CD4-positive, alpha-beta T cell (primary cell): ENCODE measurements at regions not wholly inside any gene's neighbourhood (a gene's known extent, or its start where the extent isn't known, plus 50 kb on each side); places are given as distances from the start of the nearest gene placed in this dataset.

Experiments used
- ATAC-seq: fragments of 200-7000 bp; cut with Tn5 transposase; one replicate; pipeline ENCODE4 v1.10.0; 2022; ENCODE audit warnings: mild to moderate bottlenecking; ENCODE audit not compliant: poor library complexity
- CTCF ChIA-PET: fragments of 350-600 bp; sonication (Branson Sonifier 250); formaldehyde crosslinking; loops from one replicate; lab custom pipeline; 2021; ENCODE audit warnings: antibody characterized with exemption, inconsistent platforms; lab: Charles Lee
- POLR2A ChIA-PET: fragments of 350-600 bp; sonication (Branson Sonifier 250); formaldehyde crosslinking; loops from one replicate; lab custom pipeline; 2021; ENCODE audit warnings: antibody characterized with exemption, inconsistent platforms; lab: Charles Lee
- DNase-seq, 14 experiments: peaks; one replicate each; pipeline ENCODE4 v3.0.0-alpha.2; 2013 to 2020; ENCODE audit warnings: mixed read lengths in 2 of 14
- H3K27ac ChIP-seq, 2 donors: one replicate each; pipeline versions ENCODE4 v1.5.1 to v1.7.0; 2013; ENCODE audit warnings: low read length in 2 of 2, low read depth in 1 of 2, mild to moderate bottlenecking in 1 of 2
- H3K27me3 ChIP-seq, 2 experiments: 1 replicate in 1 of 2; 2 replicates in 1 of 2; pipeline versions ENCODE4 v1.6.1 to v1.7.0; 2013; ENCODE audit warnings: low read length in 2 of 2, control low read depth in 1 of 2, mild to moderate bottlenecking in 1 of 2, moderate library complexity in 1 of 2; ENCODE audit not compliant: insufficient read depth in 2 of 2, control insufficient read depth in 1 of 2
- H3K36me3 ChIP-seq: one replicate; pipeline ENCODE4 v1.6.1; 2013; ENCODE audit warnings: low read length, control low read depth; ENCODE audit not compliant: insufficient read depth
- H3K4me1 ChIP-seq: one replicate; pipeline ENCODE4 v1.6.1; 2013; ENCODE audit warnings: low read length, control low read depth; ENCODE audit not compliant: insufficient read depth
- H3K4me3 ChIP-seq: one replicate; pipeline ENCODE4 v1.5.1; 2013; ENCODE audit warnings: mild to moderate bottlenecking, low read length, moderate library complexity
- H3K9me3 ChIP-seq, 2 experiments: 1 replicate in 1 of 2; 2 replicates in 1 of 2; pipeline versions ENCODE4 v1.6.1 to v1.7.0; 2013; ENCODE audit warnings: low read length in 2 of 2, mild to moderate bottlenecking in 2 of 2, control low read depth in 1 of 2, moderate library complexity in 1 of 2; ENCODE audit not compliant: control insufficient read depth in 1 of 2, insufficient read depth in 1 of 2
- H3K27ac Mint-ChIP-seq: one replicate; pipeline ENCODE4 v1.8.0; 2020; ENCODE audit warnings: mixed read lengths
- H3K27me3 Mint-ChIP-seq: one replicate; pipeline ENCODE4 v1.8.0; 2021; ENCODE audit warnings: mixed read lengths
- H3K36me3 Mint-ChIP-seq: one replicate; pipeline ENCODE4 v1.8.0; 2021; ENCODE audit warnings: low read depth, mixed read lengths
- H3K4me1 Mint-ChIP-seq: one replicate; pipeline ENCODE4 v1.8.0; 2021; ENCODE audit warnings: low read depth, mixed read lengths
- H3K4me3 Mint-ChIP-seq: one replicate; pipeline ENCODE4 v1.8.0; 2020; ENCODE audit warnings: mild to moderate bottlenecking, mixed read lengths
- H3K9me3 Mint-ChIP-seq: one replicate; pipeline ENCODE4 v1.8.0; 2020; ENCODE audit warnings: mixed read lengths
- CTCF ChIP-seq: fragments of 200-600 bp; IDR thresholded peaks from one replicate; pipeline ENCODE4 v1.8.0; 2022; ENCODE audit warnings: antibody characterized with exemption, mild to moderate bottlenecking
- intact Hi-C, 2 experiments: fragments of 100-400 bp; cut with DNase I in 1 of 2; cut with micrococcal nuclease in 1 of 2; formaldehyde crosslinking; loops; one replicate each; pipeline versions ENCODE4 v1.15.1 to v1.9.0; 2023 to 2025; cut with DNase I, micrococcal nuclease

- ATAC-seq: no peak
- Histone ChIP-seq H3K4me1 (no peaks in the 10 kb centered on the region), H3K9me3 (no peaks in the 10 kb centered on the region), H3K4me3 (no peak overlapping the region), H3K27ac (no peak overlapping the region), H3K36me3 (no peaks in the 10 kb centered on the region), H3K27me3 (no peaks in the 10 kb centered on the region)
- no peak for TF ChIP-seq CTCF
- POLR2A ChIA-PET: no interaction called here
- Mint-ChIP-seq H3K9me3 (no peaks in the 10 kb centered on the region), H3K4me1 (no peaks in the 10 kb centered on the region), H3K27me3 (peaks cover 4% of the 10 kb centered on the region), H3K36me3 (no peaks in the 10 kb centered on the region), H3K4me3 (no peak overlapping the region), H3K27ac (no peak overlapping the region)
- no peak for DNase-seq
- intact Hi-C loops: no loop called here
- CTCF ChIA-PET: no interaction called here
Observed at GRCh38 chr1:221289103-221289502, 409.9 kb downstream of the HLX start.

GRCh38 chr1:221290669-221291068, 411.4 kb downstream of the HLX start:
- Histone ChIP-seq H3K36me3 (no peaks in the 10 kb centered on the region), H3K27ac (no peak overlapping the region), H3K27me3 (no peaks in the 10 kb centered on the region), H3K9me3 (no peaks in the 10 kb centered on the region), H3K4me3 (no peak overlapping the region), H3K4me1 (no peaks in the 10 kb centered on the region)
- ATAC-seq: no peak
- POLR2A ChIA-PET: no interaction called here
- intact Hi-C loops: no loop called here
- no peak overlapping the region for H3K27ac Mint-ChIP-seq
- no peaks in the 10 kb centered on the region for H3K9me3 Mint-ChIP-seq
- no peak for TF ChIP-seq CTCF
- peaks cover 4% of the 10 kb centered on the region for H3K27me3 Mint-ChIP-seq
- DNase-seq: no peak
- no peaks in the 10 kb centered on the region for H3K4me1 Mint-ChIP-seq
- CTCF ChIA-PET: no interaction called here
- H3K36me3 Mint-ChIP-seq: no peaks in the 10 kb centered on the region
- H3K4me3 Mint-ChIP-seq: no peak overlapping the region

GRCh38 chr1:221291113-221291512, 411.9 kb downstream of the HLX start:
- Histone ChIP-seq H3K9me3 (no peaks in the 10 kb centered on the region), H3K27ac (no peak overlapping the region), H3K4me1 (no peaks in the 10 kb centered on the region), H3K36me3 (no peaks in the 10 kb centered on the region), H3K27me3 (no peaks in the 10 kb centered on the region), H3K4me3 (no peak overlapping the region)
- H3K27me3 Mint-ChIP-seq: peaks cover 4% of the 10 kb centered on the region
- H3K27ac Mint-ChIP-seq: no peak overlapping the region
- no peak for TF ChIP-seq CTCF
- H3K9me3 Mint-ChIP-seq: no peaks in the 10 kb centered on the region
- no peaks in the 10 kb centered on the region for H3K36me3 Mint-ChIP-seq
- no peak for ATAC-seq
- no peak for DNase-seq
- H3K4me1 Mint-ChIP-seq: no peaks in the 10 kb centered on the region
- intact Hi-C loops: no loop called here
- H3K4me3 Mint-ChIP-seq: no peak overlapping the region
- POLR2A ChIA-PET: no interaction called here
- CTCF ChIA-PET: no interaction called here
